Neural crest cell (in vitro differentiated cells): ENCODE measurements at regions not wholly inside any gene's neighbourhood (a gene's known extent, or its start where the extent isn't known, plus 50 kb on each side); places are given as distances from the start of the nearest gene placed in this dataset.

Source experiments
- DNase-seq: peaks from one replicate; pipeline ENCODE4 v3.0.0; 2021; ENCODE audit warnings: low read depth, mixed read lengths, low spot score
- H3K27ac Mint-ChIP-seq: one replicate; pipeline ENCODE4 v1.8.0; 2021; ENCODE audit warnings: mild to moderate bottlenecking, mixed read lengths; ENCODE audit not compliant: unreplicated experiment
- H3K27me3 Mint-ChIP-seq: 2 replicates; pipeline ENCODE4 v1.8.0; 2021; ENCODE audit warnings: low read depth, mild to moderate bottlenecking, mixed read lengths
- H3K36me3 Mint-ChIP-seq: 2 replicates; pipeline ENCODE4 v1.8.0; 2021; ENCODE audit warnings: low read depth, mild to moderate bottlenecking, mixed read lengths
- H3K4me1 Mint-ChIP-seq: 2 replicates; pipeline ENCODE4 v1.8.0; 2021; ENCODE audit warnings: mixed read lengths
- H3K4me3 Mint-ChIP-seq: one replicate; pipeline ENCODE4 v1.8.0; 2021; ENCODE audit warnings: mild to moderate bottlenecking, mixed read lengths
- H3K9me3 Mint-ChIP-seq: 2 replicates; pipeline ENCODE4 v1.8.0; 2021; ENCODE audit warnings: mixed read lengths
- TF ChIP-seq, protein P1 (sequence below): fragments of 200-600 bp; sonication (generic); conservative IDR thresholded peaks from 2 replicates; pipeline ENCODE4 v1.5.0; 2021; ENCODE audit warnings: antibody characterized with exemption, mild to moderate bottlenecking

DNA sequence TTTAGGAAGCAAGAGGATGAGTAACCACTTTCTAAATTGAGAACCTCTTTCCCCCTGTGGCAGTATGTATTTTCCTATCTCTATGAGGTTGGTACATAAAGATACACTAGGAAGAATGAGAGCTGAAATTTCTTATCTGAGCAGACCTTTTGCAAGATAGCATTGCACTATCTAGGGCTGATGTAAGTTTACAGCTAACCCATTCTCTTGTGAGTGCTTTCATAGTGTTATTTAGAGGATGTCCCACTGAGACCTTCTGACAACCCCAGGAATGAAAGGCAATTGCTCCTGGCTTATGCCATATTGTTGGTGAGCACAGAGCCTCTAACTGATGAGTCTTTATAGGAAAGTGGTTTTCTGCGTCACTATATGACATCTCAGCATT, 1209.3 kb upstream of the CDH6 start:
- Mint-ChIP-seq H3K36me3 (no peaks in the 10 kb centered on the region), H3K27ac (no peak overlapping the region), H3K9me3 (no peaks in the 10 kb centered on the region), H3K4me1 (peaks cover 12% of the 10 kb centered on the region), H3K4me3 (no peak overlapping the region), H3K27me3 (no peaks in the 10 kb centered on the region)
- DNase-seq, result no peak
- TF ChIP-seq, protein P1, sequence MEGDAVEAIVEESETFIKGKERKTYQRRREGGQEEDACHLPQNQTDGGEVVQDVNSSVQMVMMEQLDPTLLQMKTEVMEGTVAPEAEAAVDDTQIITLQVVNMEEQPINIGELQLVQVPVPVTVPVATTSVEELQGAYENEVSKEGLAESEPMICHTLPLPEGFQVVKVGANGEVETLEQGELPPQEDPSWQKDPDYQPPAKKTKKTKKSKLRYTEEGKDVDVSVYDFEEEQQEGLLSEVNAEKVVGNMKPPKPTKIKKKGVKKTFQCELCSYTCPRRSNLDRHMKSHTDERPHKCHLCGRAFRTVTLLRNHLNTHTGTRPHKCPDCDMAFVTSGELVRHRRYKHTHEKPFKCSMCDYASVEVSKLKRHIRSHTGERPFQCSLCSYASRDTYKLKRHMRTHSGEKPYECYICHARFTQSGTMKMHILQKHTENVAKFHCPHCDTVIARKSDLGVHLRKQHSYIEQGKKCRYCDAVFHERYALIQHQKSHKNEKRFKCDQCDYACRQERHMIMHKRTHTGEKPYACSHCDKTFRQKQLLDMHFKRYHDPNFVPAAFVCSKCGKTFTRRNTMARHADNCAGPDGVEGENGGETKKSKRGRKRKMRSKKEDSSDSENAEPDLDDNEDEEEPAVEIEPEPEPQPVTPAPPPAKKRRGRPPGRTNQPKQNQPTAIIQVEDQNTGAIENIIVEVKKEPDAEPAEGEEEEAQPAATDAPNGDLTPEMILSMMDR, result no peak

DNA sequence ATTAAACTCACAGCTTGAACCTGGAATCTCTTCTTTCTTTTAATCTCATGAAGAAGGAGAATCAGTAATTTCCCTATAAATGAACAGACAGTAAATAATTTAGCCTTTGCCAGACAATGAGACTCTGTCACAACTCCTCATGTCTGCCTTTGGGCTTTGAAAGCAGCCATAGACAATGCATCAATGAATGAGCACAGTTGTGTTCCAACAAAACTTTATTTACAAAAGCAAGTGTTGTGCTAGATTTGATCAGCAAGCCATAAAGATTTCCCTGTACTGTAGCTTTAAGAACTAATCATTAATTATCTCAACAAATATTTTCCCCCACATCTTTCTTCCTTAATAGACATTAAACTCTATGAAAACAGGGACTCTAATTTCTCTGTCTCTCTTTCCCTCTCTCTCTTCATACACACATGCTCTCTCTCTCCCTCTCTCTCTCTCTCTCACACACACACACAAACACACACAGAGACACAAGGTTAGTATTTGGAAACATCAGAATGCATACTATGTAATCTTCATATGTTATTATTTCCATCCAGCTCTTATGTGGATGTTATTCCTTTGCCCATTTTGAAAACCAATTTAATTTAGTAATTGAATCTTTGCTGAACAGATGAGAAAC, 1209.8 kb upstream of the CDH6 start:
- Mint-ChIP-seq H3K4me3 (no peak overlapping the region), H3K4me1 (peaks cover 12% of the 10 kb centered on the region), H3K9me3 (no peaks in the 10 kb centered on the region), H3K27ac (peak overlapping the region; percentile 21), H3K27me3 (no peaks in the 10 kb centered on the region), H3K36me3 (no peaks in the 10 kb centered on the region)
- DNase-seq, result no peak
- TF ChIP-seq, protein P1, result no peak

DNA sequence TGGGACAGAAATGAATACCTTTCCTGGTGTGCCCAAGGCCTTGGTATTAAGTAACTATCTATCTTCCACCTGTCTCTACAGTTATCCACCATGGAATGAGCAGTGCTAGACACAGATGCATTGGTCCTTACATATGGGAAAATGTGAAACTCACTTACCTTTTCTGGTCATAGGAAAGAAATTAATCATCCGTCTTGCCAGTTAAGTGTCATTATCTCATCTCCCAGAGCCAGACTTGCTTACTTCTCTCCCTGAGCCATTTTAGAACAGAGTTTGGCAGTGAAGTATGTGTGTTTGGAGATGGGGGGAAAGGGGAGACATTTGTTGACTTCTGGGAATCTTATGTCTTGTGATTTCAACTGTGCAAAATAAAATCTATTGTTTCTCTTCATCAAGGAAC, 1211.0 kb upstream of the CDH6 start:
- no peaks in the 10 kb centered on the region for H3K36me3 Mint-ChIP-seq
- TF ChIP-seq, protein P1, result no peak
- no peak overlapping the region for H3K27ac Mint-ChIP-seq
- H3K9me3 Mint-ChIP-seq, result no peaks in the 10 kb centered on the region
- peaks cover 12% of the 10 kb centered on the region for H3K4me1 Mint-ChIP-seq
- no peak overlapping the region for H3K4me3 Mint-ChIP-seq
- DNase-seq, result no peak
- H3K27me3 Mint-ChIP-seq, result no peaks in the 10 kb centered on the region

DNA sequence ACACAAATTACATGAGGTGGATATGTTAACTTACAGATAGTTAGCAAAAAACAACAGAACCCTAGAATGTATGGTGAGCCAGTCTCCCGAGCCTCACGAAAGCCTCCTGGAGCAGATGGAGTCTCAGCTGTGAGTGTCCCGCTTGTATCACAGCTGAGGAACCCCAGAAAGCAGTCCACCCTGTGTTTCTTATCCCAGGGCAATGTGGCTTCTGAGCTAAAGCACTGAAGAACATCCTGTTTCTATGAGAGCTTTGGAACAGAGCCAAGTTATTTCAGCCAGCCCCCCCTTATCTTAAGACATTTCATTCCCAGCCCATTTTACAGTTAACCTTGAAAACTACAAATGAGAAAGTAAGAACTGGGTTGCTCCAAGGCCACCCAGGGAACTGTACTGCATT, 1220.9 kb upstream of the CDH6 start:
- no peak for DNase-seq
- TF ChIP-seq, protein P1, result no peak
- no peaks in the 10 kb centered on the region for H3K9me3 Mint-ChIP-seq
- no peak overlapping the region for H3K4me3 Mint-ChIP-seq
- no peak overlapping the region for H3K27ac Mint-ChIP-seq
- peaks cover 29% of the 10 kb centered on the region for H3K27me3 Mint-ChIP-seq
- no peaks in the 10 kb centered on the region for H3K4me1 Mint-ChIP-seq
- H3K36me3 Mint-ChIP-seq, result no peaks in the 10 kb centered on the region

DNA sequence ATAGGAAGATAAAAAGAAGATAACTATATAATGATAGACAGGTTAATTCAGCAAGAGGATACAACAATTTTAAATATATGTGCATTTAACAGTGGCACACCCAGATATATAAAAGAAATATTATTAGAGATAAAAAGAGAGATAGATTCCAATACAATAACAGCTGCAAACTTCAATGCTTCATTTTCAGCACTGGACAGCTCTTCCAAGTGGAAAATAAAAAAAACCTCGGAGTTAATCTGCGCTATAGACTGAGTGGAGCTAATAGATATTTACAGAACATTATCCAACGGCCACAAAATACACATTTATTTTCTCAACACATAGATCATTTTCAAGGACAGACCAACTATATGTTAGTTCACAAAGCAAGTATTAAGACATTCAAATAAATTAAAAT, 1229.5 kb upstream of the CDH6 start:
- no peaks in the 10 kb centered on the region for H3K4me1 Mint-ChIP-seq
- TF ChIP-seq, protein P1, result no peak
- no peak overlapping the region for H3K4me3 Mint-ChIP-seq
- H3K36me3 Mint-ChIP-seq, result no peaks in the 10 kb centered on the region
- H3K9me3 Mint-ChIP-seq, result peaks cover 2% of the 10 kb centered on the region
- H3K27me3 Mint-ChIP-seq, result peaks cover 34% of the 10 kb centered on the region
- no peak overlapping the region for H3K27ac Mint-ChIP-seq
- DNase-seq, result no peak

DNA sequence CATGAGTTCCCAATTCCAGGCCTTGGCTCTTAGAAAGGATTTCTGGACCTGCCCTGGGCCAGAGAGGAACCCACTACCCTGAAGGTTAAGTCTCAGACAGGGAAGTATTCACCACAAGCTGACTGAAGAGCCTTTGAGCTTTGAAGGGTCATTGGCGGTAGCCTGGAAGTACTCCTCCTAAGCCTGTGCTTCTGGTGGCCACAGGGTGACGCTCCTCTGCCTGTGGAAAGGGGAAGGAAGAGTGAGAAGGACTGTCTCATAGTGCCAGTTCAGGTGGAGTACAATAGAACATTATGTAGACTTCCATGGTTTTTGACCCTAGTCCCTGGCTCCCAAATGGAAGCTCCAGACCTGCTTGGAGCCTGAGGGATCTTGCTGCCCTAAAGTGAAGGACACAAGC, 1233.2 kb upstream of the CDH6 start:
- Mint-ChIP-seq H3K4me1 (no peaks in the 10 kb centered on the region), H3K27ac (no peak overlapping the region), H3K9me3 (no peaks in the 10 kb centered on the region), H3K4me3 (no peak overlapping the region), H3K36me3 (no peaks in the 10 kb centered on the region), H3K27me3 (peaks cover 2% of the 10 kb centered on the region)
- no peak for DNase-seq
- TF ChIP-seq, protein P1, result no peak
